H1 (cell line): ENCODE measurements at regions not wholly inside any gene's neighbourhood (a gene's known extent, or its start where the extent isn't known, plus 50 kb on each side); places are given as distances from the start of the nearest gene placed in this dataset.

Experiments used
- CTCF ChIA-PET: fragments of 300-600 bp; sonication (Branson Sonifier 250); formaldehyde crosslinking; loops from one replicate; lab custom pipeline; 2021; ENCODE audit not compliant: partially characterized antibody; lab: Charles Lee
- POLR2A ChIA-PET: fragments of 300-600 bp; sonication (Branson Sonifier 250); formaldehyde crosslinking; loops from one replicate; lab custom pipeline; 2021; ENCODE audit warnings: inconsistent platforms; ENCODE audit not compliant: partially characterized antibody; lab: Charles Lee
- DNase-seq, 2 experiments: peaks; one replicate each; pipeline versions ENCODE4 v3.0.0 to v3.0.0-alpha.2; 2010 to 2022; ENCODE audit warnings: low spot score in 2 of 2, low read depth in 1 of 2, mixed read lengths in 1 of 2
- FAIRE-seq: peaks from 2 replicates; lab custom pipeline; 2011; peaks lifted over from hg19 to GRCh38; lab: Jason Lieb, UNC
- H2AFZ ChIP-seq: 2 replicates; pipeline ENCODE4 v1.8.1; 2012; ENCODE audit warnings: low read length, inconsistent platforms
- H2AK5ac ChIP-seq: 2 replicates; pipeline ENCODE4 v1.6.1; 2013; ENCODE audit warnings: low read depth, low read length
- H2BK120ac ChIP-seq: replicated peaks from 2 replicates; pipeline ENCODE3; 2013; ENCODE audit warnings: low read depth, low read length, inconsistent platforms
- H2BK12ac ChIP-seq: 2 replicates; pipeline ENCODE4 v1.6.1; 2013; ENCODE audit warnings: low read depth, low read length
- H2BK15ac ChIP-seq: 2 replicates; pipeline ENCODE4 v1.6.1; 2013; ENCODE audit warnings: low read length
- H2BK20ac ChIP-seq: 2 replicates; pipeline ENCODE4 v1.6.1; 2013; ENCODE audit warnings: low read length
- H2BK5ac ChIP-seq: 2 replicates; pipeline ENCODE4 v1.6.1; 2013; ENCODE audit warnings: low read depth, low read length
- H3K14ac ChIP-seq: 2 replicates; pipeline ENCODE4 v1.6.1; 2013; ENCODE audit warnings: inconsistent platforms; ENCODE audit not compliant: insufficient read length
- H3K18ac ChIP-seq: 2 replicates; pipeline ENCODE4 v1.6.1; 2013; ENCODE audit warnings: low read length; ENCODE audit errors: extremely low read depth
- H3K23ac ChIP-seq: 2 replicates; pipeline ENCODE4 v1.6.1; 2013; ENCODE audit warnings: inconsistent platforms; ENCODE audit not compliant: insufficient read length
- H3K23me2 ChIP-seq: 2 replicates; pipeline ENCODE4 v1.6.1; 2013; ENCODE audit warnings: low read depth, low read length
- H3K27ac ChIP-seq: 2 replicates; pipeline ENCODE4 v1.6.1; 2011; ENCODE audit warnings: low read depth, low read length, inconsistent platforms
- H3K27me3 ChIP-seq, 4 experiments: replicated peaks in 1 of 4; 1 replicate in 1 of 4; 2 replicates in 3 of 4; pipeline versions ENCODE4 v1.6.1 to v1.8.1; 2011 to 2013; ENCODE audit warnings: low read length in 3 of 4, mild to moderate bottlenecking in 3 of 4, inconsistent platforms in 2 of 4, mixed read lengths in 2 of 4, moderate library complexity in 1 of 4; ENCODE audit not compliant: control insufficient read depth in 3 of 4, insufficient read depth in 3 of 4; ENCODE audit errors: extremely low read depth in 1 of 4
- H3K36me3 ChIP-seq, 4 experiments: 2 replicates each; pipeline versions ENCODE4 v1.6.1 to v1.8.1; 2011 to 2013; ENCODE audit warnings: mild to moderate bottlenecking in 4 of 4, low read length in 3 of 4, moderate library complexity in 2 of 4, control low read depth in 1 of 4, inconsistent platforms in 1 of 4; ENCODE audit not compliant: insufficient read depth in 4 of 4, control insufficient read depth in 2 of 4
- H3K4ac ChIP-seq: replicated peaks from 2 replicates; pipeline ENCODE3; 2013; ENCODE audit warnings: low read length, low read depth, mixed read lengths, inconsistent platforms; ENCODE audit not compliant: insufficient read length
- H3K4me1 ChIP-seq, 4 experiments: replicated peaks in 1 of 4; 1 replicate in 1 of 4; 2 replicates in 3 of 4; pipeline versions ENCODE4 v1.6.1 to v1.8.1; 2011 to 2013; ENCODE audit warnings: low read length in 3 of 4, inconsistent platforms in 2 of 4, mixed read lengths in 1 of 4; ENCODE audit not compliant: insufficient read depth in 4 of 4, control insufficient read depth in 3 of 4
- H3K4me2 ChIP-seq, 2 experiments: 2 replicates each; pipeline versions ENCODE4 v1.6.1 to v1.8.1; 2011 to 2013; ENCODE audit warnings: low read depth in 2 of 2, low read length in 2 of 2, control low read depth in 1 of 2, inconsistent platforms in 1 of 2, mild to moderate bottlenecking in 1 of 2; ENCODE audit not compliant: insufficient read depth in 1 of 2
- H3K4me3 ChIP-seq, 4 experiments: fragments of 200-600, 300-600 bp in 1 of 4; sonication (generic), shearing (Covaris generic), sonication (Bioruptor Twin) in 1 of 4; 2 replicates each; pipeline versions ENCODE4 v1.5.1 to v1.8.1; 2011 to 2016; ENCODE audit warnings: low read length in 4 of 4, low read depth in 3 of 4, control low read depth in 2 of 4, inconsistent platforms in 2 of 4, mild to moderate bottlenecking in 2 of 4, mixed read lengths in 1 of 4, moderate library complexity in 1 of 4; ENCODE audit not compliant: insufficient read depth in 2 of 4; ENCODE audit errors: extremely low read depth in 1 of 4
- H3K56ac ChIP-seq: replicated peaks from 2 replicates; pipeline ENCODE3; 2013; ENCODE audit warnings: low read depth, mild to moderate bottlenecking, mixed read lengths, low read length, inconsistent platforms; ENCODE audit not compliant: insufficient read length
- H3K79me1 ChIP-seq: 2 replicates; pipeline ENCODE4 v1.6.1; 2013; ENCODE audit warnings: low read depth, low read length, control low read depth
- H3K79me2 ChIP-seq, 2 experiments: 2 replicates each; pipeline versions ENCODE4 v1.6.1 to v1.8.1; 2012 to 2013; ENCODE audit warnings: low read length in 2 of 2, mild to moderate bottlenecking in 2 of 2, inconsistent platforms in 1 of 2; ENCODE audit not compliant: insufficient read depth in 2 of 2, control insufficient read depth in 1 of 2
- H3K9ac ChIP-seq, 4 experiments: replicated peaks in 1 of 4; 1 replicate in 1 of 4; 2 replicates in 3 of 4; pipeline versions ENCODE4 v1.6.1 to v1.8.1; 2011 to 2013; ENCODE audit warnings: low read depth in 3 of 4, low read length in 3 of 4, control low read depth in 2 of 4, mild to moderate bottlenecking in 2 of 4, moderate library complexity in 2 of 4, inconsistent platforms in 1 of 4; ENCODE audit errors: extremely low read depth in 1 of 4
- H3K9me3 ChIP-seq, 2 experiments: 2 replicates each; pipeline versions ENCODE4 v1.6.1 to v1.8.1; 2012 to 2013; ENCODE audit warnings: mild to moderate bottlenecking in 2 of 2, moderate library complexity in 2 of 2, control low read depth in 1 of 2, inconsistent platforms in 1 of 2, low read depth in 1 of 2, low read length in 1 of 2, mixed read lengths in 1 of 2; ENCODE audit not compliant: insufficient read depth in 2 of 2
- H4K20me1 ChIP-seq, 2 experiments: replicated peaks in 1 of 2; 2 replicates each; pipeline versions ENCODE3 to v1.8.1; 2011 to 2013; ENCODE audit warnings: inconsistent platforms in 2 of 2, low read length in 2 of 2, mild to moderate bottlenecking in 1 of 2; ENCODE audit not compliant: insufficient read depth in 2 of 2, control insufficient read depth in 1 of 2
- H4K5ac ChIP-seq: 2 replicates; pipeline ENCODE4 v1.6.1; 2013; ENCODE audit warnings: low read length, low read depth, mixed read lengths, inconsistent platforms; ENCODE audit not compliant: insufficient read length
- H4K8ac ChIP-seq: 2 replicates; pipeline ENCODE4 v1.8.0; 2013; ENCODE audit warnings: mild to moderate bottlenecking, moderate library complexity, low read length, inconsistent platforms; ENCODE audit not compliant: insufficient read depth; ENCODE audit errors: extremely low read depth
- H4K91ac ChIP-seq: replicated peaks from 2 replicates; pipeline ENCODE3; 2013; ENCODE audit warnings: low read length, mixed read lengths, inconsistent platforms; ENCODE audit not compliant: insufficient read length
- BCL11A ChIP-seq, 2 experiments: IDR thresholded peaks; one replicate each; pipeline ENCODE4 v1.6.1; 2011; ENCODE audit warnings: low read depth in 2 of 2, low read length in 2 of 2, mild to moderate bottlenecking in 2 of 2
- EP300 ChIP-seq, 2 experiments: IDR thresholded peaks; 1 replicate in 1 of 2; 2 replicates in 1 of 2; pipeline ENCODE4 v1.6.1; 2011 to 2012; ENCODE audit warnings: low read depth in 2 of 2, low read length in 2 of 2, mild to moderate bottlenecking in 2 of 2, borderline replicate concordance in 1 of 2, inconsistent platforms in 1 of 2, moderate library complexity in 1 of 2
- GABPA ChIP-seq: IDR thresholded peaks from 2 replicates; pipeline ENCODE4 v1.6.1; 2011; ENCODE audit warnings: mild to moderate bottlenecking, low read length, moderate library complexity, borderline replicate concordance; ENCODE audit not compliant: insufficient read depth
- HDAC2 ChIP-seq, 2 experiments: fragments of 300-600 bp in 1 of 2; sonication (generic) in 1 of 2; IDR thresholded peaks; 2 replicates each; pipeline ENCODE4 v1.6.1; 2011 to 2012; ENCODE audit warnings: low read depth in 2 of 2, low read length in 2 of 2, mild to moderate bottlenecking in 2 of 2, moderate library complexity in 2 of 2, borderline replicate concordance in 1 of 2, inconsistent platforms in 1 of 2
- NRF1 ChIP-seq: IDR thresholded peaks from 2 replicates; pipeline ENCODE4 v1.6.1; 2011; ENCODE audit warnings: mild to moderate bottlenecking, low read depth, low read length, improper control_type of control experiment
- POU5F1 ChIP-seq: IDR thresholded peaks from 2 replicates; pipeline ENCODE4 v1.6.1; 2011; ENCODE audit warnings: low read depth, mild to moderate bottlenecking, low read length, moderate library complexity
- RNF2 ChIP-seq: fragments of 200-900, 300-1000 bp; sonication (generic); IDR thresholded peaks from 2 replicates; pipeline ENCODE4 v1.7.1; 2016; ENCODE audit warnings: borderline replicate concordance, low read depth, mild to moderate bottlenecking, antibody characterized with exemption, low read length; ENCODE audit not compliant: poor library complexity, severe bottlenecking; ENCODE audit errors: missing control alignments
- SIRT6 ChIP-seq: IDR thresholded peaks from one replicate; pipeline ENCODE4 v1.7.1; 2012; ENCODE audit warnings: low read length, inconsistent platforms
- SP4 ChIP-seq: IDR thresholded peaks from 2 replicates; pipeline ENCODE4 v1.6.1; 2012; ENCODE audit warnings: low read length, inconsistent platforms
- TCF12 ChIP-seq: IDR thresholded peaks from 2 replicates; pipeline ENCODE4 v1.6.1; 2011; ENCODE audit warnings: low read depth, mild to moderate bottlenecking, low read length
- WGBS, 2 experiments: shearing (Covaris generic) in 1 of 2; methylation state at CpG; one replicate each; pipeline versions ENCODE4 v1.1.6 to v1.1.7; 2013 to 2015; ENCODE audit warnings: low lambda C conversion rate in 2 of 2, mixed read lengths in 2 of 2, inconsistent platforms in 1 of 2, low coverage in 1 of 2, missing lambda C conversion rate in 1 of 2; ENCODE audit not compliant: insufficient replicate concordance in 2 of 2, insufficient coverage in 1 of 2, insufficient read length in 1 of 2; ENCODE audit errors: extremely low coverage in 1 of 2, missing lambda C conversion rate in 1 of 2; 5-methylcytosine and 5-hydroxymethylcytosine counted together
- TF ChIP-seq, protein P1 (sequence below): IDR thresholded peaks from 2 replicates; pipeline ENCODE4 v1.6.1; 2011; ENCODE audit warnings: low read depth, mild to moderate bottlenecking, low read length; ENCODE audit not compliant: insufficient read depth

DNA sequence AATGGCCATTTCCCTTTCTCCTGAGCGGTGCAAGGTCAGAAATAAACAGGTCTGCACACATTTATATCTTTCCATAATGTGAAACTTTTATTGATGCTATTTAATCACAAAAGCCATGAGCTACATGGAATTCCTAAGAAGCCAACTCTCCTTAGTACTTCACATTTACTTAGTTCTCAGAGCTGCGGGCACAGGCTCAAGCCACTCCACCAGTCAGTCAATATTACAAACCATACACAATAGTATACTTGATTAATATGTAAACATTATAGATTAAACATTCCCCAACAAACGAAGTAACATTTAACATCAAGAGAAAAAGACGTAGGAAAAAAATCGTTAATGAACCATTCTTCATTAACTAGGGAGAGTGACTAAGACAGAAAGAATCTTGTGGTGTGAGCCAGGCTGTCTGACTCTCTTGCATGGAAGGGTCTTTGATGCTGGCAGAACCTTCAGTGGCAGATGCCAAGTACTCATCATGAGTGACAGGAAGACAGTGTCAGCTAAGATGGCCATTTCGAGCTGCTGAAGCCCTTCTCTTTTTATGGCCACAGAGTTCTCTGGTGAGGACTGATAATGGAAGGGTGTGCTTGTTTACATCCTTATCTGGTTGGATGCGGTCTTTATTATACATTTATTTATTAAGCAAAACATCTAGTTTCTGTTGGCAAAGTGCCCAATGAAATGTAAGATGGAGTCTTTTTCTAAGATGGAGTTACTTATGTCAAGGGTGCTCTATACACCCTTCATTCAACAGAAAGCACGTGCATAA lies 115.5 kb upstream of the TUT7 start:
- Histone ChIP-seq H3K36me3 (no peaks in the 10 kb centered on the region), H4K8ac (no peak overlapping the region), H3K23ac (no peak overlapping the region), H2AFZ (no peak overlapping the region), H2BK15ac (no peak overlapping the region), H3K4me3 (no peak overlapping the region), H3K9ac (no peak overlapping the region), H4K20me1 (peaks cover 0 to 1% of the 10 kb centered on the region in 2 experiments), H2BK20ac (no peak overlapping the region), H3K18ac (no peak overlapping the region), H3K56ac (no peak overlapping the region), H3K27me3 (no peaks in the 10 kb centered on the region), H2BK120ac (no peak overlapping the region), H3K9me3 (no peaks in the 10 kb centered on the region), H3K23me2 (no peaks in the 10 kb centered on the region), H2AK5ac (no peak overlapping the region), H4K91ac (no peak overlapping the region), H4K5ac (no peak overlapping the region), H3K79me2 (no peaks in the 10 kb centered on the region), H3K14ac (no peak overlapping the region), H3K4me2 (no peak overlapping the region), H3K4ac (no peak overlapping the region), H3K79me1 (no peaks in the 10 kb centered on the region), H3K27ac (no peak overlapping the region), H2BK12ac (no peak overlapping the region), H3K4me1 (no peaks in the 10 kb centered on the region), H2BK5ac (no peak overlapping the region)
- ChIA-PET POLR2A (no interaction called here), CTCF (interaction anchor here (0.6 to 2.9 kb wide), 2 partner anchors 17 to 152 kb away, joined by 3 to 8 read pairs; no protein-coding TSS in a partner anchor)
- 84% methylated on average over 8 of the region's 8 CpGs; no CpG with 5 or more reads in 1 of the 2 experiments for WGBS, 2 experiments
- FAIRE-seq (no peak), DNase-seq (no peak)
- TF ChIP-seq POU5F1 (no peak), GABPA (no peak), NRF1 (no peak), BCL11A (IDR thresholded peaks at IDR 0.05; ENCODE audit: low read depth in 2 of 2, low read length in 2 of 2) (no peak), TCF12 (no peak), HDAC2 (IDR thresholded peaks at IDR 0.05; ENCODE audit: borderline replicate concordance in 1 of 2, low read depth in 2 of 2, low read length in 2 of 2) (no peak), RNF2 (no peak), SP4 (no peak), EP300 (IDR thresholded peaks at IDR 0.05; ENCODE audit: borderline replicate concordance in 1 of 2, low read depth in 2 of 2, low read length in 2 of 2) (no peak), SIRT6 (no peak)
- TF ChIP-seq, protein P1, sequence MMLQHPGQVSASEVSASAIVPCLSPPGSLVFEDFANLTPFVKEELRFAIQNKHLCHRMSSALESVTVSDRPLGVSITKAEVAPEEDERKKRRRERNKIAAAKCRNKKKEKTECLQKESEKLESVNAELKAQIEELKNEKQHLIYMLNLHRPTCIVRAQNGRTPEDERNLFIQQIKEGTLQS = no peak
